ENCODE measurements at regions not wholly inside any gene's neighbourhood (a gene's known extent, or its start where the extent isn't known, plus 50 kb on each side); places are given as distances from the start of the nearest gene placed in this dataset.

- TF ChIP-seq CTCF (IDR thresholded peaks at IDR 0.05) (no peak), POLR2A (IDR thresholded peaks at IDR 0.05) (no peak)
Observed at GRCh38 chr1:14240265-14240664, 358.2 kb upstream of the KAZN start.

Measured in lower leg skin (tissue), 3 donors.